ENCODE measurements at regions not wholly inside any gene's neighbourhood (a gene's known extent, or its start where the extent isn't known, plus 50 kb on each side); places are given as distances from the start of the nearest gene placed in this dataset.

- CTCF ChIA-PET, result no interaction called here
Observed at GRCh38 chr4:104971462-104971861, 175.2 kb upstream of the TET2 start.

GRCh38 chr4:104973708-104974107, 173.0 kb upstream of the TET2 start:
- H3K4me1 Mint-ChIP-seq, result peaks cover 13% of the 10 kb centered on the region
- ATAC-seq (ENCODE audit: low read depth), result no peak
- WGBS (ENCODE audit: insufficient coverage), result 25% methylated on average over 1 of the region's 2 CpGs
- H3K9me3 Mint-ChIP-seq (ENCODE audit: insufficient read depth), result no peaks in the 10 kb centered on the region
- H3K27me3 ChIP-seq (replicated peaks in 1 of 4; ENCODE audit: control extremely low read depth in 1 of 4, control insufficient read depth in 3 of 4, insufficient read depth in 4 of 4, low read length in 3 of 4), result no peaks in the 10 kb centered on the region
- no peak overlapping the region for H3K27ac ChIP-seq (ENCODE audit: low read length in 2 of 2)
- no peak overlapping the region for H3K27ac Mint-ChIP-seq
- H3K4me3 ChIP-seq (ENCODE audit: control extremely low read depth in 1 of 5, extremely low read depth in 1 of 5, insufficient read depth in 1 of 5, low read depth in 2 of 5, low read length in 4 of 5), result no peak overlapping the region
- H3K27me3 Mint-ChIP-seq, result no peaks in the 10 kb centered on the region
- H3K4me3 Mint-ChIP-seq, result no peak overlapping the region
- peaks cover 0 to 3% of the 10 kb centered on the region in 2 donors for H3K4me1 ChIP-seq (ENCODE audit: control insufficient read depth in 2 of 2, insufficient read depth in 2 of 2, low read length in 2 of 2)
- intact Hi-C loops (cut with micrococcal nuclease), result no loop called here
- H3K9ac ChIP-seq (ENCODE audit: low read length), result no peak overlapping the region
- no peak overlapping the region for H3K4me2 ChIP-seq (replicated peaks; ENCODE audit: low read depth, low read length, poor library complexity, severe bottlenecking)
- H4K20me1 ChIP-seq (ENCODE audit: control insufficient read depth, insufficient read depth, low read length, poor library complexity, severe bottlenecking), result no peaks in the 10 kb centered on the region
- no peaks in the 10 kb centered on the region for H3K9me3 ChIP-seq (ENCODE audit: control extremely low read depth in 1 of 3, control insufficient read depth in 2 of 3, insufficient read depth in 1 of 3, low read length in 2 of 3)
- no peak overlapping the region for H2AFZ ChIP-seq (ENCODE audit: insufficient read depth, low read depth, low read length, poor library complexity, severe bottlenecking)
- H3K79me2 ChIP-seq (ENCODE audit: control insufficient read depth, insufficient read depth, low read length), result no peaks in the 10 kb centered on the region
- no peaks in the 10 kb centered on the region for H3K36me3 ChIP-seq (replicated peaks in 1 of 2; ENCODE audit: control extremely low read depth in 1 of 2, control insufficient read depth in 1 of 2, extremely low read depth in 1 of 2, insufficient read depth in 2 of 2, low read length in 1 of 2)
- CTCF ChIA-PET, result interaction anchor here (0.7 kb wide), 1 partner anchor 43 kb away, joined by 3 read pairs; no protein-coding TSS in a partner anchor
- POLR2A ChIA-PET, result no interaction called here
- DNase-seq, result no peak
- TF ChIP-seq EZH2 (IDR thresholded peaks at IDR 0.05; ENCODE audit: borderline replicate concordance, insufficient read depth, low read depth, low read length, poor library complexity, severe bottlenecking) (no peak), CTCF (IDR thresholded peaks at IDR 0.05) (no peak)

More at GRCh38 chr4:104971462-104971861, 175.2 kb upstream of the TET2 start:
- ATAC-seq (ENCODE audit: low read depth), result no peak
- Histone ChIP-seq H3K27ac (ENCODE audit: low read length in 2 of 2) (no peak overlapping the region), H3K79me2 (ENCODE audit: control insufficient read depth, insufficient read depth, low read length) (no peaks in the 10 kb centered on the region), H3K9me3 (ENCODE audit: control extremely low read depth in 1 of 3, control insufficient read depth in 2 of 3, insufficient read depth in 1 of 3, low read length in 2 of 3) (no peaks in the 10 kb centered on the region), H3K4me2 (replicated peaks; ENCODE audit: low read depth, low read length, poor library complexity, severe bottlenecking) (no peak overlapping the region), H3K4me1 (ENCODE audit: control insufficient read depth in 2 of 2, insufficient read depth in 2 of 2, low read length in 2 of 2) (peaks cover 7 to 11% of the 10 kb centered on the region in 2 donors), H3K36me3 (replicated peaks in 1 of 2; ENCODE audit: control extremely low read depth in 1 of 2, control insufficient read depth in 1 of 2, extremely low read depth in 1 of 2, insufficient read depth in 2 of 2, low read length in 1 of 2) (no peaks in the 10 kb centered on the region), H4K20me1 (ENCODE audit: control insufficient read depth, insufficient read depth, low read length, poor library complexity, severe bottlenecking) (no peaks in the 10 kb centered on the region), H2AFZ (ENCODE audit: insufficient read depth, low read depth, low read length, poor library complexity, severe bottlenecking) (no peak overlapping the region), H3K9ac (ENCODE audit: low read length) (no peak overlapping the region), H3K4me3 (ENCODE audit: control extremely low read depth in 1 of 5, extremely low read depth in 1 of 5, insufficient read depth in 1 of 5, low read depth in 2 of 5, low read length in 4 of 5) (no peak overlapping the region), H3K27me3 (replicated peaks in 1 of 4; ENCODE audit: control extremely low read depth in 1 of 4, control insufficient read depth in 3 of 4, insufficient read depth in 4 of 4, low read length in 3 of 4) (no peaks in the 10 kb centered on the region)
- TF ChIP-seq EZH2 (IDR thresholded peaks at IDR 0.05; ENCODE audit: borderline replicate concordance, insufficient read depth, low read depth, low read length, poor library complexity, severe bottlenecking) (no peak), CTCF (IDR thresholded peaks at IDR 0.05) (no peak)
- no peaks in the 10 kb centered on the region for H3K27me3 Mint-ChIP-seq
- no peaks in the 10 kb centered on the region for H3K9me3 Mint-ChIP-seq (ENCODE audit: insufficient read depth)
- peaks cover 21% of the 10 kb centered on the region for H3K4me1 Mint-ChIP-seq
- DNase-seq, result no peak
- 100% methylated on average over 1 of the region's 2 CpGs for WGBS (ENCODE audit: insufficient coverage)
- no peak overlapping the region for H3K27ac Mint-ChIP-seq
- H3K4me3 Mint-ChIP-seq, result no peak overlapping the region
- intact Hi-C loops (cut with micrococcal nuclease), result no loop called here
- POLR2A ChIA-PET, result no interaction called here
